T-helper 1 cell treated with Interleukin-12 subunit alpha and Interleukin-12 subunit beta and Interleukin-4 antibody, amounts not matched to agents 30 μg/mL and 1 μg/mL, for 36 hours (primary cell): ENCODE measurements at regions not wholly inside any gene's neighbourhood (a gene's known extent, or its start where the extent isn't known, plus 50 kb on each side); places are given as distances from the start of the nearest gene placed in this dataset.

Experiments used
- H3K27ac Mint-ChIP-seq: one replicate; pipeline ENCODE4 v1.8.0; 2021; ENCODE audit warnings: mild to moderate bottlenecking, mixed read lengths
- H3K27me3 Mint-ChIP-seq: one replicate; pipeline ENCODE4 v1.8.0; 2021; ENCODE audit warnings: low read depth, mixed read lengths
- H3K36me3 Mint-ChIP-seq: one replicate; pipeline ENCODE4 v1.8.0; 2021; ENCODE audit warnings: low read depth, mixed read lengths
- H3K4me1 Mint-ChIP-seq: one replicate; pipeline ENCODE4 v1.8.0; 2021; ENCODE audit warnings: low read depth, mixed read lengths
- H3K4me3 Mint-ChIP-seq: one replicate; pipeline ENCODE4 v1.8.0; 2021; ENCODE audit warnings: mild to moderate bottlenecking, moderate library complexity, mixed read lengths
- H3K9me3 Mint-ChIP-seq: one replicate; pipeline ENCODE4 v1.8.0; 2021; ENCODE audit warnings: mixed read lengths

- Mint-ChIP-seq H3K36me3 (no peaks in the 10 kb centered on the region), H3K4me3 (no peak overlapping the region), H3K27me3 (no peaks in the 10 kb centered on the region), H3K27ac (no peak overlapping the region), H3K4me1 (no peaks in the 10 kb centered on the region), H3K9me3 (no peaks in the 10 kb centered on the region)
Observed at GRCh38 chr2:128774320-128775216, 455.9 kb upstream of the HS6ST1 start.

GRCh38 chr2:128775217-128775913 is 456.7 kb upstream of the HS6ST1 start:
- Mint-ChIP-seq H3K4me3 (no peak overlapping the region), H3K27ac (no peak overlapping the region), H3K9me3 (no peaks in the 10 kb centered on the region), H3K4me1 (no peaks in the 10 kb centered on the region), H3K36me3 (no peaks in the 10 kb centered on the region), H3K27me3 (no peaks in the 10 kb centered on the region)

GRCh38 chr2:128775914-128776285 is 457.2 kb upstream of the HS6ST1 start:
- Mint-ChIP-seq H3K4me1 (no peaks in the 10 kb centered on the region), H3K27me3 (no peaks in the 10 kb centered on the region), H3K4me3 (no peak overlapping the region), H3K27ac (no peak overlapping the region), H3K36me3 (no peaks in the 10 kb centered on the region), H3K9me3 (no peaks in the 10 kb centered on the region)

- no peak overlapping the region for H3K4me3 Mint-ChIP-seq
- no peaks in the 10 kb centered on the region for H3K9me3 Mint-ChIP-seq
- no peaks in the 10 kb centered on the region for H3K4me1 Mint-ChIP-seq
- no peaks in the 10 kb centered on the region for H3K36me3 Mint-ChIP-seq
- no peak overlapping the region for H3K27ac Mint-ChIP-seq
- no peaks in the 10 kb centered on the region for H3K27me3 Mint-ChIP-seq
Observed at GRCh38 chr2:128776461-128777195, 458.0 kb upstream of the HS6ST1 start.

GRCh38 chr2:128777196-128778035 is 458.7 kb upstream of the HS6ST1 start:
- no peaks in the 10 kb centered on the region for H3K4me1 Mint-ChIP-seq
- H3K36me3 Mint-ChIP-seq, result no peaks in the 10 kb centered on the region
- no peaks in the 10 kb centered on the region for H3K9me3 Mint-ChIP-seq
- H3K4me3 Mint-ChIP-seq, result no peak overlapping the region
- H3K27ac Mint-ChIP-seq, result no peak overlapping the region
- no peaks in the 10 kb centered on the region for H3K27me3 Mint-ChIP-seq

GRCh38 chr2:128778843-128779242 is 460.2 kb upstream of the HS6ST1 start:
- Mint-ChIP-seq H3K36me3 (no peaks in the 10 kb centered on the region), H3K4me1 (no peaks in the 10 kb centered on the region), H3K27ac (no peak overlapping the region), H3K9me3 (no peaks in the 10 kb centered on the region), H3K27me3 (no peaks in the 10 kb centered on the region), H3K4me3 (no peak overlapping the region)

- Mint-ChIP-seq H3K4me3 (no peak overlapping the region), H3K9me3 (no peaks in the 10 kb centered on the region), H3K27ac (no peak overlapping the region), H3K27me3 (no peaks in the 10 kb centered on the region), H3K36me3 (no peaks in the 10 kb centered on the region), H3K4me1 (no peaks in the 10 kb centered on the region)
Observed at GRCh38 chr2:128779301-128780095, 460.8 kb upstream of the HS6ST1 start.

GRCh38 chr2:128780434-128781080 is 461.9 kb upstream of the HS6ST1 start:
- Mint-ChIP-seq H3K36me3 (no peaks in the 10 kb centered on the region), H3K27ac (no peak overlapping the region), H3K4me3 (no peak overlapping the region), H3K9me3 (no peaks in the 10 kb centered on the region), H3K4me1 (no peaks in the 10 kb centered on the region), H3K27me3 (no peaks in the 10 kb centered on the region)

- no peak overlapping the region for H3K27ac Mint-ChIP-seq
- no peak overlapping the region for H3K4me3 Mint-ChIP-seq
- no peaks in the 10 kb centered on the region for H3K27me3 Mint-ChIP-seq
- no peaks in the 10 kb centered on the region for H3K4me1 Mint-ChIP-seq
- no peaks in the 10 kb centered on the region for H3K36me3 Mint-ChIP-seq
- no peaks in the 10 kb centered on the region for H3K9me3 Mint-ChIP-seq
Observed at GRCh38 chr2:128781166-128781565, 462.5 kb upstream of the HS6ST1 start.

- H3K27me3 Mint-ChIP-seq, result no peaks in the 10 kb centered on the region
- no peak overlapping the region for H3K4me3 Mint-ChIP-seq
- H3K4me1 Mint-ChIP-seq, result no peaks in the 10 kb centered on the region
- no peaks in the 10 kb centered on the region for H3K36me3 Mint-ChIP-seq
- no peaks in the 10 kb centered on the region for H3K9me3 Mint-ChIP-seq
- H3K27ac Mint-ChIP-seq, result no peak overlapping the region
Observed at GRCh38 chr2:128781585-128782385, 463.1 kb upstream of the HS6ST1 start.

- H3K27ac Mint-ChIP-seq, result no peak overlapping the region
- H3K36me3 Mint-ChIP-seq, result no peaks in the 10 kb centered on the region
- no peaks in the 10 kb centered on the region for H3K27me3 Mint-ChIP-seq
- H3K4me1 Mint-ChIP-seq, result no peaks in the 10 kb centered on the region
- no peaks in the 10 kb centered on the region for H3K9me3 Mint-ChIP-seq
- H3K4me3 Mint-ChIP-seq, result no peak overlapping the region
Observed at GRCh38 chr2:128782411-128783192, 463.9 kb upstream of the HS6ST1 start.

GRCh38 chr2:128783193-128783671 is 464.6 kb upstream of the HS6ST1 start:
- Mint-ChIP-seq H3K4me3 (no peak overlapping the region), H3K9me3 (peaks cover 1% of the 10 kb centered on the region), H3K4me1 (no peaks in the 10 kb centered on the region), H3K27me3 (no peaks in the 10 kb centered on the region), H3K27ac (no peak overlapping the region), H3K36me3 (no peaks in the 10 kb centered on the region)
